ENCODE measurements at regions not wholly inside any gene's neighbourhood (a gene's known extent, or its start where the extent isn't known, plus 50 kb on each side); places are given as distances from the start of the nearest gene placed in this dataset.

DNA sequence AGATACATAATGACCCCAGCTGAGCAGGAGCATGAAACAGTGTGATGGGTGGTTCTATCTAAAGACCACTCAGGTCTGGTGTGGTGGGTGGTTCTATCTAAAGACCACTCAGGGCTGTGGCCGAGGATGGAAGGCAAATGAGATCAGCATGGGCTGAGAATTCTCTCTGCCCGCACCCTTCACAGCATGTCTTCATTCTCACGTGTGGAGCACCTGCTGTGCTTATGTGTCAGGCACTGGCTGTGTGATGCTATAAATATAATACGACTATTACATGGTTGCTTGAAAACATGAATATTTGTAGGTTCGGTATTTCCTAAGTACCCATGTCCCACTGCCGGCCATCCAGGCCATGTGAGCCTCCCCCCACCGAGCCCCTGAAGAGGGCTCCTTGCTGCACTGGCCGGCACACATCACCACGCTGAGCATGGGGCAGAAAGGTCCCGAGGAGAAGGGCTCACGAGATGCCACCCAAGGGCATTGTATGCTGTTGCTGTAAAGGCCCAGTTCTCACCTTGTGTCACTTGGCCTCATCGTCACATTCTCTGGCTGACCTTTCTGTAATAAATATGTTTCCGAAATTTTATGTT is 810.2 kb downstream of the UQCRFS1 start:
- in situ Hi-C loops (cut with MboI; ENCODE audit: low sequenced_read_pairs): no loop called here

DNA sequence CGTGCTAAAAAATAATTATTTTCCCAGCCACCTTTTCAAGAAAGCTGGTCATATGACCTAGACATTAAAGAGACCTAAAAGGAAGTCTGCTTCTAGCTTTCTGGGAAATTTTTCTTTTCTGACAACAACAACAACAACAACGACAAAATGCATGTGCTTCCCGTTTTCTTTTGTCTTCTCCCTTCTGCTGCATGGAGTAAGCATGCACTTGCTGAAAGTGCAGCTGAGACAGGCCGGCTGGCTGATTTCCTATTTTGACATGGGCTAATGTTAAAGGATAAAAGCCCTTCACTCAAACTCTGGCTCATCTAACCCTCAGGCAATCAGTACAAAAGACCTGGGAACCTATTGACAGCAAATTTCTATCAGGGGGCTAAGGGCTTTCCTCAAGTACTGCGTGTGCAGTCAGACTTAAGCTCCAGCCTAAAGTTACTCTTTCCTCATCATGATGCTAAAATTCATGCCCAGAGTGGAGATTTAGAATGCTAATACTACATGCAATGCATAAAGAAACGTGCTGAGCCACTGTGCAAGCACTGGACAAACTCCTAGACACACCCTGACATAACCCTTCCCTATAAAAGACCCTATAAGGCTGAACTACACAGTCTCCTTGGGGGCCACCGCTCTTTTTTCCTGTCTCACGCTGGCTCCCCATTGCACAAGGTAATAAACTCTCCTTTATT is 811.1 kb downstream of the UQCRFS1 start:
- in situ Hi-C loops (cut with MboI; ENCODE audit: low sequenced_read_pairs): no loop called here

DNA sequence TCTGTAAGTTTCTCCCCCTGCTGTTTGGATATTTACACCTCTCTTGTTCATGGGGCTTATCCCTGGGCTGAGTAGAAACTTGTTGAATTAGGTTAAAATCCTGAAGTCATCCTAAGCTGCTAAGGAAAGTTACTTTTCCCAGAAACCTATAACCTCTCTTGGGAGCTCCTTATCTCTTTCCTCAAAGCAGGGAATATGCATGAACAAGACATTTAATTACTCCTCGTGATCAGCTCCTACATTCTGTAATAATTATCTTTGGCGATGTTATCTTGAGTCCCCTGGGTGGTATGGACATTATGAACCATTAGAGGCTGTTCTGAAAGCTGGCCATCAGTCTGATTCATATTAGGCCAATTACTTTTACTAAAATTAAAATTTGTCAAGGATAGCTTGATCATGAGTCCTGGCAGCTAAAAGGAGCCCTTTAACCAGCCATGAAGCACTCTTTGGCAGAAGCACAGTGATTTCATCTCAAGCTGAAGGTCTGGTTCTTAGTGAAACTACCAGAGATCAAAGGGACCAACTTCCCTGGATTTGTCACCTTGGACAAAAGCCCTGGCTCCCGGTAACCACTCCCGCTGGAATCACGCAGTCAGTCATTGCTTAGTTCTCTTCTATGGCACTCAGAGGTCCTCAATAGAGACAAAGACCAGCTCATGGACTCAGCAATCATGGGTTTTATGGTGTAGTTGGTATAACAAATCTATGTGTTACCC is 811.8 kb downstream of the UQCRFS1 start:
- in situ Hi-C loops (cut with MboI; ENCODE audit: low sequenced_read_pairs): no loop called here

DNA sequence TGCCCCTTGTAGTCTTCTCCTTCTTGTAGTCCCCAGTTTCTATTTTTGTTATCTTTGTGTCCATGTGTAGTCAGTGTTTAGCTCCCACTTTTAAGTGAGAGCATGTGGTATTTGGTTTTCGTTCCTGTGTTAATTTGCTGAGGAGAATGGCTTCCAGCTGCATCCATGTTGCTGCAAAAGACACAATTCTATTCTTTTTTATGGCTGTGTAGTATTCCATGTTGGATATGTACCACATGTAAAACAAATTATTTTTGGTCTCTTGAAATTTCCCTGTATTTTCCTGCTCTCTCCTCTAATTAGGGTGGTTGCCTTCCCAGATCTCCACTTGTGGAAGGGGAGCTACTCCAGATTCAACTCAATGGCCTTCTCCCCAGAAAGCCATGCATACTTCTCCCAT is 813.8 kb downstream of the UQCRFS1 start:
- in situ Hi-C loops (cut with MboI; ENCODE audit: low sequenced_read_pairs): no loop called here

DNA sequence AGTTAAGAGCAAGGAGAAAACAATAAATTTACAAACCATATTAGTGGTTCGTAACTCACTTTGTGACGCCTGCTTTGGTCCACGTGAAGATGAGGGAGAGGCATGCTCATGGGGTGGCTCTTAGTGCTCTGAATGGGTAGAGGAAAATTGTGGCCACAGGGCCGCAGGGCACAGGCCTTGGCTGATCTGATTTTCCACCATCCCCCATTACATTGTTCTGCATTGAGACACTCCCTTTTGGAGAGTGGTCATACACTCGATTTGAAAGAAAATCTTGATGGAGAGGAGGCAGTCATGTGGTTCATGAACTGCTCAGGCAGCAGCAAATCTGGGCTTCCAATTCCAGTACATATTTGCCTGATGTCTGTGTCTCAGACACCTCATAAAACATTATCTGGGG is 815.2 kb downstream of the UQCRFS1 start:
- in situ Hi-C loops (cut with MboI; ENCODE audit: low sequenced_read_pairs): no loop called here

GRCh38 chr19:28397306-28397705 is 815.6 kb downstream of the UQCRFS1 start:
- in situ Hi-C loops (cut with MboI; ENCODE audit: low sequenced_read_pairs): no loop called here

- in situ Hi-C loops (cut with MboI; ENCODE audit: low sequenced_read_pairs): no loop called here
Measured at GRCh38 chr19:28396287-28396831, 816.6 kb downstream of the UQCRFS1 start.

DNA sequence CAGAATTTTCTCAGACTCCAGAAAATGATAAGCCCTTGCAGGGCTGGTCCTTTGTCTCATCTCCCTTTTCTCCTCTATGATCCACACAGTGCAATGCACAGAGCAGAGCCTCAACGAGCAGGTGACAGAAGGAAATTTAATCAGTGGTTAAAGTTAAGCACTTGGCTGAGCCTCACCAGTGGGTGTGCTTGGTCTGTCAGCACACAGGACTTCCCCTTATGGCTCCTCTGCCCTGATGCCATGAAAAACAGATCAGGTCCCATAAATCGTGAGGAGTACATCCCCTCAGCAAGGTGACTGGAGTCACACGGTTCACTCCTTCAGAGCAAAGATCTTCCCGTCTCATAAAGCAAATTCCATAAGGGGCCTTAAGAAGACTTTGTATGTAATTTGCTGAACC is 818.2 kb downstream of the UQCRFS1 start:
- in situ Hi-C loops (cut with MboI; ENCODE audit: low sequenced_read_pairs): no loop called here

GRCh38 chr19:28393574-28394336 is 819.2 kb downstream of the UQCRFS1 start:
- in situ Hi-C loops (cut with MboI; ENCODE audit: low sequenced_read_pairs): no loop called here

DNA sequence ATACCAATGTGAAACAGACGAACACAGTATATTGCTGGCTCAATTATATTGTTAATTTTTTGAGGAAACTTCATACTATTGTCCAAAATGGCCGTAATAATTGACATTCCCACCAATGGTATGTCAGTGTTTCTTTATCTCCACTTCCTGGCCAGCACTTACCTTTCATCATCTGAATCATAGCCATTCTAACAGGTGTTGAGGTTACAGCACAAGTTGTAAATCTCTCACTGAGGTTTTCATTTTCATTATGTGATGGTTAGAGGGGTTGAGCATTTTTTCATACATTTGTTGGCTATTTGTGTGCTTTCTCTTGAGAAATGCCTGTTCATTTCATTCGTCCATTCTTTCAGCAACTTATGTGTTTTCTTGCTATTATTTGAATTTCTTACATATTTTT is 824.0 kb downstream of the UQCRFS1 start:
- in situ Hi-C loops (cut with MboI; ENCODE audit: low sequenced_read_pairs): no loop called here

- in situ Hi-C loops (cut with MboI; ENCODE audit: low sequenced_read_pairs): no loop called here
Measured at GRCh38 chr19:28387507-28387906, 825.4 kb downstream of the UQCRFS1 start.

GRCh38 chr19:28386470-28386869 is 826.5 kb downstream of the UQCRFS1 start:
- in situ Hi-C loops (cut with MboI; ENCODE audit: low sequenced_read_pairs): no loop called here

DNA sequence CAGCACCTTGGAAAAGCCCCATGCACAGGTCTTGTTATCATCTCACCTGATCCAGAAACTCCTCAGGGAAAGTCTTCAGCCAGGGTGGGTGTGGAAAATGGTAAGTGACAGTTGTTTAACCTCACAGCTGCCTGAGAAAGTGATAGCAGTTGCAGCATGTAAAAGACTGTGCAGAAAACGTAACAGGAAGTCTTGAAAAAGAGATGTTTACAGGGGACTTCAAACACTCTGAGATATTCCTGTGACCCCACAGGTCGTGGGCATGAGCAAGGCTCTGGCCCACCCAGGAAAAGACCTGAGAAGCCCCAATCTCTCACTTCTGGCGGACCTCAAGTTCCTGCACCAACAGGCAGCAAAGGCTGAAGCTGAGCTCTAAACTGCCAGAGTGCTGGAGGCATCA is 826.9 kb downstream of the UQCRFS1 start:
- in situ Hi-C loops (cut with MboI; ENCODE audit: low sequenced_read_pairs): no loop called here

GRCh38 chr19:28377077-28377476 is 835.9 kb downstream of the UQCRFS1 start:
- in situ Hi-C loops (cut with MboI; ENCODE audit: low sequenced_read_pairs): no loop called here

GRCh38 chr19:28374971-28375370 is 838.0 kb downstream of the UQCRFS1 start:
- in situ Hi-C loops (cut with MboI; ENCODE audit: low sequenced_read_pairs): no loop called here

- in situ Hi-C loops (cut with MboI; ENCODE audit: low sequenced_read_pairs): no loop called here
Measured at GRCh38 chr19:28372576-28373247, 840.2 kb downstream of the UQCRFS1 start.

DNA sequence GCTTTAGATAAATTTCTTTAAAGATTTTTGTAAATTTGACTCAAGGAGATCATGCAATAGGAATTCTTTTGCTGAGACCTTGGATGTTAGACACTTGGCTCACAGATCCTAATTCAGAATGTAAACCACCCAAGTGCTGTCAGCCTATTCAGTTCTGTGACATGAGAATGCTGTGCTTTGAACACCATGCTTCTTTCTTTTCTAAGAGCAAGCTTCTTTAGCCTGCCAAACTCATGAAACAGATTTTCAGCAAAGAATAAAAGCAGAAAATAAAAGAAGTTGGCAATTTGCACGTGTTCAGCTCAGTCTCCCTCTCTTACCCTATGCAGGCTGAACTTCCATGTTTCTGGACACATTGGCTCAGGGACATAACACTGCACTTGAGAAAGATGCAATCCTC is 845.8 kb downstream of the UQCRFS1 start:
- in situ Hi-C loops (cut with MboI; ENCODE audit: low sequenced_read_pairs): no loop called here

DNA sequence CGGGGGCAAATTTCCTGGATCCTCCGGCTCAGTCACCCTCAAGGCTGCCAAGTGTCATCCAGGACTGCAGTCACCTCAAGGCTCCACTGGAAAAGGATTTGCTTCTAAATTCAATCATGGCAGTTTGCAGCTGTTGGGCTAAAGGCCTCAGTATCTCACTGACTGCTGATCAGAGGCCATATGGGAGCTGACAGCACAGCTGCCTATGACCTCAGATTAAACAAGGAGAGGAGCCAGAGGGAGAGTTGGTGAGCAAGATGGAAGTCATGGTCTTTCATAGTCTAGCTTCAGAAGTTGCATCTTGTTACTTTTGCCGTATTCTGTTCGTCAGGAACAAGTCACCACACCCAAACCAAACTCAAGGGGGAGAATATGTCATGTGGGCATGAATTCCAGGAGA is 849.7 kb downstream of the UQCRFS1 start:
- in situ Hi-C loops (cut with MboI; ENCODE audit: low sequenced_read_pairs): no loop called here

- in situ Hi-C loops (cut with MboI; ENCODE audit: low sequenced_read_pairs): no loop called here
Measured at GRCh38 chr19:28359431-28360414, 853.2 kb downstream of the UQCRFS1 start.

- in situ Hi-C loops (cut with MboI; ENCODE audit: low sequenced_read_pairs): no loop called here
Measured at GRCh38 chr19:28358633-28359032, 854.3 kb downstream of the UQCRFS1 start.

Data from HL-60/S4 treated with phorbol 12-myristate 13-acetate at 8.2 ng/mL for 4 days and 3 days (cell line).